ENCODE measurements at regions not wholly inside any gene's neighbourhood (a gene's known extent, or its start where the extent isn't known, plus 50 kb on each side); places are given as distances from the start of the nearest gene placed in this dataset.

DNA sequence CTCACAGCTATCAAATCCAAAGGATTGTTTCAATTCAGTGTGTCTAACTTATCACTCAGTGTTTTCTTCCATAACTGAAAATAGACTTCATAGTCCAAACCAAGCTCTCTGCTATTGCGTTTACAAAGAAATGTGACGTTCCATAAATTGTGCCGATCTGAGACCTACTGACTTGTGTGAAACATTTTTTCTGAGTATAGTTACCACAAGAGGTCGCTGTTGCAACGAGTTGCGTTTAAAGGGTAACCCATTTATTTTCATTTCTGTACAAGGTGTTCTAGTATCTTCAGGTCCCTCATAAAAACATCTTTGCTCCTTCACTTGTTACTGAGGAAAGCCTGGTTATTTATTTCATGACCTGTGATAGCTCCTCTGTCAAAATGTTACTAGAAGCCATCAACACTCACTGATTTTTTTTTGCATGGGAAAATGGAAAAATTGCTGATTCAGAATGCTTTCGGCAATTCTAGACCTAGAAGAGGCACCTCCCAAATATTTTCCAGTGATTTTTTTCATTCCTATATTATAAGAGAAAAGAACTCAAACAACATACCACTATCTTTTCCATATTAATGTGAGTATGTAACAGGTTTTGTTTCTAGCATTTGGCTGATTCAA is 60.9 kb upstream of the OR4E1 start:
- WGBS (ENCODE audit: low lambda C conversion rate) = 17% methylated on average over 7 of the region's 7 CpGs
- Histone ChIP-seq H3K27me3 (ENCODE audit: control insufficient read depth in 1 of 2, insufficient read depth in 2 of 2, low read length in 2 of 2) (0 out of 5 replicates have a peak, but pooled peaks cover 0 to 2% of the 10 kb centered on the region in 2 experiments), H3K27ac (ENCODE audit: extremely low read length, insufficient read depth, low read length) (no peak overlapping the region), H4K20me1 (ENCODE audit: insufficient read depth, low read length) (no peaks in the 10 kb centered on the region), H2AFZ (ENCODE audit: low read length) (no peak overlapping the region), H3K9ac (ENCODE audit: insufficient read depth, low read depth, low read length) (no peak overlapping the region), H3K4me1 (ENCODE audit: insufficient read depth, low read length) (no peaks in the 10 kb centered on the region), H3K79me2 (ENCODE audit: insufficient read depth, low read length) (no peaks in the 10 kb centered on the region), H3K4me3 (replicated peaks in 1 of 3; ENCODE audit: insufficient read depth in 1 of 3, low read depth in 2 of 3, low read length in 3 of 3) (no peak overlapping the region), H3K9me3 (ENCODE audit: low read length) (no peaks in the 10 kb centered on the region), H3K36me3 (replicated peaks in 1 of 2; ENCODE audit: control insufficient read depth in 1 of 2, insufficient read depth in 2 of 2, low read length in 2 of 2) (no peaks in the 10 kb centered on the region), H3K4me2 (ENCODE audit: low read depth, low read length) (no peak overlapping the region)
- POLR2A ChIA-PET = no interaction called here
- peak; percentile 98 for FAIRE-seq
- peak; percentile 79 for ATAC-seq
- CTCF ChIA-PET (ENCODE audit: low intra/inter-chr PET ratio, low total read pairs) = interaction anchor here (1.0 kb wide), 2 partner anchors 23 to 278 kb away, joined by 3 read pairs; no protein-coding TSS in a partner anchor
- DNase-seq (ENCODE audit: low spot score) = peak; percentile 75
- intact Hi-C loops (cut with micrococcal nuclease; ENCODE audit: unreplicated experiment) = no loop called here
- in situ Hi-C loops (cut with HindIII; ENCODE audit: extremely low pct_ligation_motif_present, low pct_unique_long_range_greater_than_20kb) = no loop called here
- no TSS peak for BruUV-seq (replicated peaks)
- TF ChIP-seq KLF6 (CRISPR knock-in tag; IDR thresholded peaks at IDR 0.05) (no peak), SMC3 (IDR thresholded peaks at IDR 0.05; ENCODE audit: low read length) (peak; percentile 27; the same call in 1 of the 2 replicates), STAG1 (CRISPR knock-in tag; IDR thresholded peaks at IDR 0.05) (peak; percentile 38), MAFK (conservative IDR thresholded peaks at IDR 0.05 in 1 of 2, IDR thresholded peaks at IDR 0.05 in 1 of 2; ENCODE audit: low read length in 2 of 2) (peak; percentile 69 to 75), ETV6 (CRISPR knock-in tag; conservative IDR thresholded peaks at IDR 0.05) (no peak), GFI1 (CRISPR knock-in tag; IDR thresholded peaks at IDR 0.05; ENCODE audit: borderline replicate concordance) (no peak), TSC22D2 (CRISPR knock-in tag; IDR thresholded peaks at IDR 0.05; ENCODE audit: borderline replicate concordance) (no peak)
- TF ChIP-seq, protein P1, sequence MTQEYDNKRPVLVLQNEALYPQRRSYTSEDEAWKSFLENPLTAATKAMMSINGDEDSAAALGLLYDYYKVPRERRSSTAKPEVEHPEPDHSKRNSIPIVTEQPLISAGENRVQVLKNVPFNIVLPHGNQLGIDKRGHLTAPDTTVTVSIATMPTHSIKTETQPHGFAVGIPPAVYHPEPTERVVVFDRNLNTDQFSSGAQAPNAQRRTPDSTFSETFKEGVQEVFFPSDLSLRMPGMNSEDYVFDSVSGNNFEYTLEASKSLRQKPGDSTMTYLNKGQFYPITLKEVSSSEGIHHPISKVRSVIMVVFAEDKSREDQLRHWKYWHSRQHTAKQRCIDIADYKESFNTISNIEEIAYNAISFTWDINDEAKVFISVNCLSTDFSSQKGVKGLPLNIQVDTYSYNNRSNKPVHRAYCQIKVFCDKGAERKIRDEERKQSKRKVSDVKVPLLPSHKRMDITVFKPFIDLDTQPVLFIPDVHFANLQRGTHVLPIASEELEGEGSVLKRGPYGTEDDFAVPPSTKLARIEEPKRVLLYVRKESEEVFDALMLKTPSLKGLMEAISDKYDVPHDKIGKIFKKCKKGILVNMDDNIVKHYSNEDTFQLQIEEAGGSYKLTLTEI (CRISPR knock-in tag; conservative IDR thresholded peaks at IDR 0.05) = no peak
- TF ChIP-seq, protein P2, sequence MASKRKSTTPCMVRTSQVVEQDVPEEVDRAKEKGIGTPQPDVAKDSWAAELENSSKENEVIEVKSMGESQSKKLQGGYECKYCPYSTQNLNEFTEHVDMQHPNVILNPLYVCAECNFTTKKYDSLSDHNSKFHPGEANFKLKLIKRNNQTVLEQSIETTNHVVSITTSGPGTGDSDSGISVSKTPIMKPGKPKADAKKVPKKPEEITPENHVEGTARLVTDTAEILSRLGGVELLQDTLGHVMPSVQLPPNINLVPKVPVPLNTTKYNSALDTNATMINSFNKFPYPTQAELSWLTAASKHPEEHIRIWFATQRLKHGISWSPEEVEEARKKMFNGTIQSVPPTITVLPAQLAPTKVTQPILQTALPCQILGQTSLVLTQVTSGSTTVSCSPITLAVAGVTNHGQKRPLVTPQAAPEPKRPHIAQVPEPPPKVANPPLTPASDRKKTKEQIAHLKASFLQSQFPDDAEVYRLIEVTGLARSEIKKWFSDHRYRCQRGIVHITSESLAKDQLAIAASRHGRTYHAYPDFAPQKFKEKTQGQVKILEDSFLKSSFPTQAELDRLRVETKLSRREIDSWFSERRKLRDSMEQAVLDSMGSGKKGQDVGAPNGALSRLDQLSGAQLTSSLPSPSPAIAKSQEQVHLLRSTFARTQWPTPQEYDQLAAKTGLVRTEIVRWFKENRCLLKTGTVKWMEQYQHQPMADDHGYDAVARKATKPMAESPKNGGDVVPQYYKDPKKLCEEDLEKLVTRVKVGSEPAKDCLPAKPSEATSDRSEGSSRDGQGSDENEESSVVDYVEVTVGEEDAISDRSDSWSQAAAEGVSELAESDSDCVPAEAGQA (IDR thresholded peaks at IDR 0.05; ENCODE audit: low read depth) = no peak
- TF ChIP-seq, protein P2 (CRISPR knock-in tag; IDR thresholded peaks at IDR 0.05; ENCODE audit: borderline replicate concordance) = no peak
- TF ChIP-seq, protein P3, sequence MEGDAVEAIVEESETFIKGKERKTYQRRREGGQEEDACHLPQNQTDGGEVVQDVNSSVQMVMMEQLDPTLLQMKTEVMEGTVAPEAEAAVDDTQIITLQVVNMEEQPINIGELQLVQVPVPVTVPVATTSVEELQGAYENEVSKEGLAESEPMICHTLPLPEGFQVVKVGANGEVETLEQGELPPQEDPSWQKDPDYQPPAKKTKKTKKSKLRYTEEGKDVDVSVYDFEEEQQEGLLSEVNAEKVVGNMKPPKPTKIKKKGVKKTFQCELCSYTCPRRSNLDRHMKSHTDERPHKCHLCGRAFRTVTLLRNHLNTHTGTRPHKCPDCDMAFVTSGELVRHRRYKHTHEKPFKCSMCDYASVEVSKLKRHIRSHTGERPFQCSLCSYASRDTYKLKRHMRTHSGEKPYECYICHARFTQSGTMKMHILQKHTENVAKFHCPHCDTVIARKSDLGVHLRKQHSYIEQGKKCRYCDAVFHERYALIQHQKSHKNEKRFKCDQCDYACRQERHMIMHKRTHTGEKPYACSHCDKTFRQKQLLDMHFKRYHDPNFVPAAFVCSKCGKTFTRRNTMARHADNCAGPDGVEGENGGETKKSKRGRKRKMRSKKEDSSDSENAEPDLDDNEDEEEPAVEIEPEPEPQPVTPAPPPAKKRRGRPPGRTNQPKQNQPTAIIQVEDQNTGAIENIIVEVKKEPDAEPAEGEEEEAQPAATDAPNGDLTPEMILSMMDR (CRISPR knock-in tag; IDR thresholded peaks at IDR 0.05) = peak; percentile 78
- TF ChIP-seq, protein P4, sequence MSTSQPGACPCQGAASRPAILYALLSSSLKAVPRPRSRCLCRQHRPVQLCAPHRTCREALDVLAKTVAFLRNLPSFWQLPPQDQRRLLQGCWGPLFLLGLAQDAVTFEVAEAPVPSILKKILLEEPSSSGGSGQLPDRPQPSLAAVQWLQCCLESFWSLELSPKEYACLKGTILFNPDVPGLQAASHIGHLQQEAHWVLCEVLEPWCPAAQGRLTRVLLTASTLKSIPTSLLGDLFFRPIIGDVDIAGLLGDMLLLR (CRISPR knock-in tag; IDR thresholded peaks at IDR 0.05) = no peak
- TF ChIP-seq, protein P5, sequence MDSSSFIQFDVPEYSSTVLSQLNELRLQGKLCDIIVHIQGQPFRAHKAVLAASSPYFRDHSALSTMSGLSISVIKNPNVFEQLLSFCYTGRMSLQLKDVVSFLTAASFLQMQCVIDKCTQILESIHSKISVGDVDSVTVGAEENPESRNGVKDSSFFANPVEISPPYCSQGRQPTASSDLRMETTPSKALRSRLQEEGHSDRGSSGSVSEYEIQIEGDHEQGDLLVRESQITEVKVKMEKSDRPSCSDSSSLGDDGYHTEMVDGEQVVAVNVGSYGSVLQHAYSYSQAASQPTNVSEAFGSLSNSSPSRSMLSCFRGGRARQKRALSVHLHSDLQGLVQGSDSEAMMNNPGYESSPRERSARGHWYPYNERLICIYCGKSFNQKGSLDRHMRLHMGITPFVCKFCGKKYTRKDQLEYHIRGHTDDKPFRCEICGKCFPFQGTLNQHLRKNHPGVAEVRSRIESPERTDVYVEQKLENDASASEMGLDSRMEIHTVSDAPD (CRISPR knock-in tag; IDR thresholded peaks at IDR 0.05) = no peak

All from HepG2 (cell line).